NCI-H82 treated with DMSO at 0.1 percent for 48 hours (cell line): ENCODE measurements at regions not wholly inside any gene's neighbourhood (a gene's known extent, or its start where the extent isn't known, plus 50 kb on each side); places are given as distances from the start of the nearest gene placed in this dataset.

ENCODE experiments used
- DNase-seq: peaks from one replicate; lab custom pipeline; 2025; ENCODE audit not compliant: unreplicated experiment; lab: John Stamatoyannopoulos, UW

GRCh38 chr3:115323380-115323779 lies 176.3 kb upstream of the ZBTB20 start:
- DNase-seq, result no peak

GRCh38 chr3:115324056-115324455 lies 177.0 kb upstream of the ZBTB20 start:
- DNase-seq, result no peak

- no peak for DNase-seq
These were observed 178.5 kb upstream of the ZBTB20 start for GRCh38 chr3:115325539-115325938.

GRCh38 chr3:115330430-115330829 lies 183.3 kb upstream of the ZBTB20 start:
- no peak for DNase-seq

GRCh38 chr3:115332998-115333397 lies 185.9 kb upstream of the ZBTB20 start:
- no peak for DNase-seq

GRCh38 chr3:115336836-115337235 lies 189.7 kb upstream of the ZBTB20 start:
- DNase-seq, result no peak

GRCh38 chr3:115340586-115340985 lies 193.5 kb upstream of the ZBTB20 start:
- DNase-seq, result no peak

GRCh38 chr3:115341208-115341607 lies 194.1 kb upstream of the ZBTB20 start:
- no peak for DNase-seq

- no peak for DNase-seq
These were observed 200.6 kb upstream of the ZBTB20 start for GRCh38 chr3:115347737-115348136.

GRCh38 chr3:115348412-115348811 lies 201.3 kb upstream of the ZBTB20 start:
- no peak for DNase-seq

- no peak for DNase-seq
These were observed 202.1 kb upstream of the ZBTB20 start for GRCh38 chr3:115348951-115349745.

- DNase-seq, result no peak
These were observed 203.5 kb upstream of the ZBTB20 start for GRCh38 chr3:115350606-115351005.

GRCh38 chr3:115351193-115351592 lies 204.1 kb upstream of the ZBTB20 start:
- DNase-seq, result no peak

- DNase-seq, result no peak
These were observed 206.9 kb upstream of the ZBTB20 start for GRCh38 chr3:115354010-115354409.

- no peak for DNase-seq
These were observed 210.4 kb upstream of the ZBTB20 start for GRCh38 chr3:115357456-115357855.

- no peak for DNase-seq
These were observed 212.4 kb upstream of the ZBTB20 start for GRCh38 chr3:115359536-115359935.

GRCh38 chr3:115361806-115362205 lies 214.7 kb upstream of the ZBTB20 start:
- no peak for DNase-seq

- no peak for DNase-seq
These were observed 216.0 kb upstream of the ZBTB20 start for GRCh38 chr3:115363071-115363470.

GRCh38 chr3:115369021-115369420 lies 221.9 kb upstream of the ZBTB20 start:
- DNase-seq, result no peak

- DNase-seq, result no peak
These were observed 228.3 kb upstream of the ZBTB20 start for GRCh38 chr3:115375362-115375761.

GRCh38 chr3:115380883-115381572 lies 233.9 kb upstream of the ZBTB20 start:
- DNase-seq, result peak; percentile 26

- no peak for DNase-seq
These were observed 234.5 kb upstream of the ZBTB20 start for GRCh38 chr3:115381573-115381912.

GRCh38 chr3:115381931-115382330 lies 234.8 kb upstream of the ZBTB20 start:
- DNase-seq, result no peak
